ENCODE measurements at regions not wholly inside any gene's neighbourhood (a gene's known extent, or its start where the extent isn't known, plus 50 kb on each side); places are given as distances from the start of the nearest gene placed in this dataset.

- no peak for TF ChIP-seq CTCF (IDR thresholded peaks at IDR 0.05)
- H3K36me3 Mint-ChIP-seq (ENCODE audit: low read depth) = no peaks in the 10 kb centered on the region
- DNase-seq (no peak), ATAC-seq (ENCODE audit: poor library complexity) (no peak)
- peaks cover 4% of the 10 kb centered on the region for H3K27me3 Mint-ChIP-seq
- intact Hi-C loops (cut with DNase I, micrococcal nuclease) = no loop called here
- Histone ChIP-seq H3K27ac (ENCODE audit: low read depth in 1 of 2, low read length in 2 of 2) (no peak overlapping the region), H3K4me3 (ENCODE audit: low read length) (no peak overlapping the region), H3K4me1 (ENCODE audit: insufficient read depth, low read length) (no peaks in the 10 kb centered on the region), H3K36me3 (ENCODE audit: insufficient read depth, low read length) (no peaks in the 10 kb centered on the region), H3K9me3 (ENCODE audit: control insufficient read depth in 1 of 2, insufficient read depth in 1 of 2, low read length in 2 of 2) (peaks cover 0 to 22% of the 10 kb centered on the region in 2 experiments), H3K27me3 (ENCODE audit: control insufficient read depth in 1 of 2, insufficient read depth in 2 of 2, low read length in 2 of 2) (no peaks in the 10 kb centered on the region)
- CTCF ChIA-PET = no interaction called here
- H3K9me3 Mint-ChIP-seq = no peaks in the 10 kb centered on the region
- H3K27ac Mint-ChIP-seq = no peak overlapping the region
- POLR2A ChIA-PET = no interaction called here
- no peak overlapping the region for H3K4me3 Mint-ChIP-seq
- H3K4me1 Mint-ChIP-seq (ENCODE audit: low read depth) = no peaks in the 10 kb centered on the region
These were observed 187.7 kb downstream of the INHBB start for GRCh38 chr2:120533625-120534024.

GRCh38 chr2:120534457-120534856, 188.5 kb downstream of the INHBB start:
- H3K4me1 ChIP-seq (ENCODE audit: insufficient read depth, low read length) = no peaks in the 10 kb centered on the region
- H3K4me1 Mint-ChIP-seq (ENCODE audit: low read depth) = no peaks in the 10 kb centered on the region
- no peak for ATAC-seq (ENCODE audit: poor library complexity)
- no peak overlapping the region for H3K27ac ChIP-seq (ENCODE audit: low read depth in 1 of 2, low read length in 2 of 2)
- no peak overlapping the region for H3K27ac Mint-ChIP-seq
- H3K36me3 Mint-ChIP-seq (ENCODE audit: low read depth) = no peaks in the 10 kb centered on the region
- ChIA-PET CTCF (no interaction called here), POLR2A (no interaction called here)
- H3K36me3 ChIP-seq (ENCODE audit: insufficient read depth, low read length) = no peaks in the 10 kb centered on the region
- no peak for DNase-seq
- no peaks in the 10 kb centered on the region for H3K27me3 ChIP-seq (ENCODE audit: control insufficient read depth in 1 of 2, insufficient read depth in 2 of 2, low read length in 2 of 2)
- H3K9me3 Mint-ChIP-seq = no peaks in the 10 kb centered on the region
- H3K27me3 Mint-ChIP-seq = peaks cover 4% of the 10 kb centered on the region
- no peak for TF ChIP-seq CTCF (IDR thresholded peaks at IDR 0.05)
- no peak overlapping the region for H3K4me3 ChIP-seq (ENCODE audit: low read length)
- H3K9me3 ChIP-seq (ENCODE audit: control insufficient read depth in 1 of 2, insufficient read depth in 1 of 2, low read length in 2 of 2) = peaks cover 0 to 22% of the 10 kb centered on the region in 2 experiments
- H3K4me3 Mint-ChIP-seq = no peak overlapping the region
- intact Hi-C loops (cut with DNase I, micrococcal nuclease) = no loop called here

- H3K4me1 ChIP-seq (ENCODE audit: insufficient read depth, low read length) = no peaks in the 10 kb centered on the region
- intact Hi-C loops (cut with DNase I, micrococcal nuclease) = no loop called here
- peaks cover 0 to 22% of the 10 kb centered on the region in 2 experiments for H3K9me3 ChIP-seq (ENCODE audit: control insufficient read depth in 1 of 2, insufficient read depth in 1 of 2, low read length in 2 of 2)
- H3K27me3 ChIP-seq (ENCODE audit: control insufficient read depth in 1 of 2, insufficient read depth in 2 of 2, low read length in 2 of 2) = no peaks in the 10 kb centered on the region
- no peak overlapping the region for H3K27ac ChIP-seq (ENCODE audit: low read depth in 1 of 2, low read length in 2 of 2)
- Mint-ChIP-seq H3K4me3 (no peak overlapping the region), H3K36me3 (ENCODE audit: low read depth) (no peaks in the 10 kb centered on the region), H3K27me3 (peaks cover 4% of the 10 kb centered on the region), H3K9me3 (no peaks in the 10 kb centered on the region), H3K4me1 (ENCODE audit: low read depth) (no peaks in the 10 kb centered on the region), H3K27ac (no peak overlapping the region)
- ChIA-PET CTCF (no interaction called here), POLR2A (no interaction called here)
- H3K36me3 ChIP-seq (ENCODE audit: insufficient read depth, low read length) = no peaks in the 10 kb centered on the region
- DNase-seq (no peak), ATAC-seq (ENCODE audit: poor library complexity) (no peak)
- no peak overlapping the region for H3K4me3 ChIP-seq (ENCODE audit: low read length)
- TF ChIP-seq CTCF (IDR thresholded peaks at IDR 0.05) = no peak
These were observed 189.1 kb downstream of the INHBB start for GRCh38 chr2:120535081-120535480.
